ENCODE measurements at regions not wholly inside any gene's neighbourhood (a gene's known extent, or its start where the extent isn't known, plus 50 kb on each side); places are given as distances from the start of the nearest gene placed in this dataset.
"Not testable (repeated sequence)": the region's sequence is repeated elsewhere in the genome, so short reads cannot be mapped to it uniquely, and the experiment has no call there.

GRCh38 chrX:19455-19827, 261.7 kb upstream of the PLCXD1 start:
- not testable (repeated sequence) for TF ChIP-seq CTCF, POLR2A (IDR thresholded peaks at IDR 0.05)

Measured in lower leg skin (tissue), 3 donors.